Natural killer cell (primary cell): ENCODE measurements at regions not wholly inside any gene's neighbourhood (a gene's known extent, or its start where the extent isn't known, plus 50 kb on each side); places are given as distances from the start of the nearest gene placed in this dataset.

ENCODE experiments used
- ATAC-seq, 3 donors: fragments of 150-1000 bp in 2 of 3; fragments of 200-7000 bp in 1 of 3; cut with Tn5 transposase; 1 replicate in 1 of 3; 2 replicates in 2 of 3; pipeline ENCODE4 v1.10.0; 2021; ENCODE audit warnings: mild to moderate bottlenecking in 2 of 3, moderate library complexity in 2 of 3
- DNase-seq, 2 donors: peaks; one replicate each; pipeline versions ENCODE4 v3.0.0 to v3.0.0-alpha.2; 2013 to 2021; ENCODE audit warnings: mixed read lengths in 1 of 2
- H3K27ac ChIP-seq: one replicate; pipeline ENCODE4 v1.5.1; 2013; ENCODE audit warnings: mild to moderate bottlenecking, low read length
- H3K27me3 ChIP-seq: one replicate; pipeline ENCODE4 v1.6.1; 2013; ENCODE audit warnings: low read length; ENCODE audit not compliant: control insufficient read depth, insufficient read depth
- H3K36me3 ChIP-seq: one replicate; pipeline ENCODE4 v1.6.1; 2013; ENCODE audit warnings: low read length; ENCODE audit not compliant: control insufficient read depth, insufficient read depth
- H3K4me1 ChIP-seq: one replicate; pipeline ENCODE4 v1.6.1; 2013; ENCODE audit warnings: low read length; ENCODE audit not compliant: control insufficient read depth, insufficient read depth
- H3K4me3 ChIP-seq: one replicate; pipeline ENCODE4 v1.5.1; 2013; ENCODE audit warnings: low read length
- H3K9me3 ChIP-seq: one replicate; pipeline ENCODE4 v1.6.1; 2013; ENCODE audit warnings: low read length; ENCODE audit not compliant: control insufficient read depth, insufficient read depth
- H3K27ac Mint-ChIP-seq, 2 donors: one replicate each; pipeline ENCODE4 v1.8.0; 2022; ENCODE audit warnings: mild to moderate bottlenecking in 2 of 2, mixed read lengths in 2 of 2, moderate library complexity in 1 of 2
- H3K27me3 Mint-ChIP-seq, 2 donors: one replicate each; pipeline ENCODE4 v1.8.0; 2022; ENCODE audit warnings: low read depth in 2 of 2, mixed read lengths in 2 of 2
- H3K36me3 Mint-ChIP-seq: one replicate; pipeline ENCODE4 v1.8.0; 2022; ENCODE audit warnings: mixed read lengths
- H3K4me1 Mint-ChIP-seq, 2 donors: one replicate each; pipeline ENCODE4 v1.8.0; 2022; ENCODE audit warnings: mixed read lengths in 2 of 2
- H3K4me3 Mint-ChIP-seq: one replicate; pipeline ENCODE4 v1.8.0; 2022; ENCODE audit warnings: mild to moderate bottlenecking, moderate library complexity, mixed read lengths
- H3K9me3 Mint-ChIP-seq, 2 donors: one replicate each; pipeline ENCODE4 v1.8.0; 2022; ENCODE audit warnings: mixed read lengths in 2 of 2
- WGBS: methylation state at CpG from one replicate; pipeline ENCODE4 v1.1.7; 2013; ENCODE audit warnings: missing lambda C conversion rate; ENCODE audit not compliant: insufficient coverage; 5-methylcytosine and 5-hydroxymethylcytosine counted together
- intact Hi-C: fragments of 100-400 bp; cut with micrococcal nuclease; formaldehyde crosslinking; loops from one replicate; pipeline ENCODE4 v1.14.2; 2022
- TF ChIP-seq, protein P1 (sequence below): fragments of 200-600 bp; IDR thresholded peaks from one replicate; pipeline ENCODE4 v1.8.0; 2022; ENCODE audit warnings: antibody characterized with exemption

DNA sequence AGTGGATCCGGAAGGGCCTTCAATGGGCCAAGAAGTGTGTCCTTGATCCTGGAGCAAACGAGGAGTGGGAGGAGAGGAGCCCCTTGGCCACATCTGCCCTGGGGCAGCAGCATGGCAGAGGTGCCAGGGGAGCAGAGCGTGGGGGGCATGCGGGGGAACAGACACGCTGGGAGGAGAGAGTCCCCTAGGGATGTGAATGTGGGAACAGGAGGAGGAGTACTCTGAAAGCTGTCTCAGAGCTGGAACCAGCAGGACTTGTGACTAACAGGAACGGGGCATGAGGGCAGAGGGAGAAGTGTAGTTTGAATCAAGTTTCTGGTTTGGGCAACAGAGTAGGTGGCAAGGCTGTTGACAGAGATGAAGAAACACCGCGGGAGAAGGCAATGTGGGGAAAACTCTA, 54.5 kb upstream of the SLC35C1 start:
- no peaks in the 10 kb centered on the region for H3K4me1 ChIP-seq
- no peak overlapping the region for H3K27ac ChIP-seq
- H3K27me3 Mint-ChIP-seq: peaks cover 36 to 41% of the 10 kb centered on the region in 2 donors
- ATAC-seq (no peak), DNase-seq (no peak)
- no peaks in the 10 kb centered on the region for H3K36me3 Mint-ChIP-seq
- H3K4me1 Mint-ChIP-seq: no peaks in the 10 kb centered on the region
- no peaks in the 10 kb centered on the region for H3K9me3 ChIP-seq
- TF ChIP-seq, protein P1, sequence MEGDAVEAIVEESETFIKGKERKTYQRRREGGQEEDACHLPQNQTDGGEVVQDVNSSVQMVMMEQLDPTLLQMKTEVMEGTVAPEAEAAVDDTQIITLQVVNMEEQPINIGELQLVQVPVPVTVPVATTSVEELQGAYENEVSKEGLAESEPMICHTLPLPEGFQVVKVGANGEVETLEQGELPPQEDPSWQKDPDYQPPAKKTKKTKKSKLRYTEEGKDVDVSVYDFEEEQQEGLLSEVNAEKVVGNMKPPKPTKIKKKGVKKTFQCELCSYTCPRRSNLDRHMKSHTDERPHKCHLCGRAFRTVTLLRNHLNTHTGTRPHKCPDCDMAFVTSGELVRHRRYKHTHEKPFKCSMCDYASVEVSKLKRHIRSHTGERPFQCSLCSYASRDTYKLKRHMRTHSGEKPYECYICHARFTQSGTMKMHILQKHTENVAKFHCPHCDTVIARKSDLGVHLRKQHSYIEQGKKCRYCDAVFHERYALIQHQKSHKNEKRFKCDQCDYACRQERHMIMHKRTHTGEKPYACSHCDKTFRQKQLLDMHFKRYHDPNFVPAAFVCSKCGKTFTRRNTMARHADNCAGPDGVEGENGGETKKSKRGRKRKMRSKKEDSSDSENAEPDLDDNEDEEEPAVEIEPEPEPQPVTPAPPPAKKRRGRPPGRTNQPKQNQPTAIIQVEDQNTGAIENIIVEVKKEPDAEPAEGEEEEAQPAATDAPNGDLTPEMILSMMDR: no peak
- intact Hi-C loops: no loop called here
- H3K27me3 ChIP-seq: peaks cover 4% of the 10 kb centered on the region
- H3K27ac Mint-ChIP-seq: no peak overlapping the region
- H3K9me3 Mint-ChIP-seq: no peaks in the 10 kb centered on the region
- no peak overlapping the region for H3K4me3 ChIP-seq
- H3K4me3 Mint-ChIP-seq: no peak overlapping the region
- WGBS: 82% methylated on average over 8 of the region's 8 CpGs
- no peaks in the 10 kb centered on the region for H3K36me3 ChIP-seq

DNA sequence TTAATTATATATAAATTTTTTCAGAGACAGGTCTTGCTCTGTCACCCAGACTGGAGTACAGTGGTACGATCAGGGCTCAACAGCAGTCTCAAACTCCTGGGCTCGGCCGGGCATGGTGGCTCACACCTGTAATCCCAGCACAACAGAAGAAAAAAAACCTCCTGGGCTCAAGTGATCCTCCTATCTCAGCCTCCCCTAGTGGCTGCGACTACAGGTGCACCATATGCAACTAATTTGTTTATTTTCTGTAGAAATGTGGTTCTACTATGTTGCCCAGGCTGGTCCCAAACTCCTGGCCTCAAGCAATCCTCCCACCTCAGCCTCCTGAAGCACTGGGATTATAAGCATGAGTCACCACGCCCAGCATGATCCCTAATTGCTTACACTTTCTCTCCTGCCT, 56.1 kb upstream of the SLC35C1 start:
- TF ChIP-seq, protein P1: no peak
- Histone ChIP-seq H3K27ac (no peak overlapping the region), H3K36me3 (no peaks in the 10 kb centered on the region), H3K27me3 (peaks cover 4% of the 10 kb centered on the region), H3K9me3 (no peaks in the 10 kb centered on the region), H3K4me3 (no peak overlapping the region), H3K4me1 (no peaks in the 10 kb centered on the region)
- WGBS: 77% methylated on average over 4 of the region's 5 CpGs
- no peak overlapping the region for H3K27ac Mint-ChIP-seq
- no peaks in the 10 kb centered on the region for H3K9me3 Mint-ChIP-seq
- H3K27me3 Mint-ChIP-seq: peaks cover 32 to 51% of the 10 kb centered on the region in 2 donors
- ATAC-seq (no peak), DNase-seq (no peak)
- intact Hi-C loops: no loop called here
- H3K4me3 Mint-ChIP-seq: no peak overlapping the region
- no peaks in the 10 kb centered on the region for H3K36me3 Mint-ChIP-seq
- no peaks in the 10 kb centered on the region for H3K4me1 Mint-ChIP-seq

DNA sequence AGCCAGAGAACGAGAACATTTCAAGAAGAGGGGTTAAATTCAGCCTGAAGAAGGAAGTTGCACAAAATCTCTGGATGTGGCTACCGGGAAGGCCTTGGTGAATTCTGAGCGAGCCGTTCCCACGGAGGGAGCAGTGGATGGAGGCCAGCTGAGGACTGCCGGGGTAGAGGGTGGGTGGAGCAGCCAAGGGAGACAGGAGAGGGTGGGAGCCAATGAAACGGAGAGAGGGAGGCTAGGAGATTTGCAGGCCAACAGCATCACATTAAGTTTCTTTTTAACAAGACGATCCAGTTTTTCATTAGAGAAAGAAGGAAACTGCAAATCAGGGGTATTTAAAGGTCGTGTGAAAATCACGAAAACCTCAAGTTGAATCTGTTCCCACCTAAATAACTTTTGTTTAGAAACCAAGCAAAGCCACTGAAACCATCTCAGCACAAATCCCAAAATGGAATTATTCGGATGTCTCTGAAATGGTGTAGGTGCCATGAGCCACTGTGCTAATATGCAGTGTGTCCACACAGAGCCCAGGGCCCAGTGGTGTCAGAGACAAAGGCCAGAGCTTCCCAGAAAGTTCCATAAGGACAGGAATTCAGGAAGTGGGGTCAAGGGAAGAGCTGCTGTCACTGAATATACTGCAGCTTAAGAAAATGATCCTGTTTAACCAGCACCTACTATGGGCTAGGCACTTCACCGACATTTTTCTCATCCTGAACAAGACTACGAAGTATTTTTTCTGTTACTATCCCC, 59.7 kb upstream of the SLC35C1 start:
- intact Hi-C loops: no loop called here
- Mint-ChIP-seq H3K4me3 (no peak overlapping the region), H3K27me3 (peaks cover 17 to 57% of the 10 kb centered on the region in 2 donors), H3K9me3 (no peaks in the 10 kb centered on the region), H3K36me3 (no peaks in the 10 kb centered on the region), H3K4me1 (no peaks in the 10 kb centered on the region), H3K27ac (no peak overlapping the region)
- no peaks in the 10 kb centered on the region for H3K27me3 ChIP-seq
- H3K9me3 ChIP-seq: no peaks in the 10 kb centered on the region
- ATAC-seq (no peak), DNase-seq (no peak)
- H3K36me3 ChIP-seq: no peaks in the 10 kb centered on the region
- WGBS: 60% methylated on average over 13 of the region's 13 CpGs
- TF ChIP-seq, protein P1: no peak
- no peak overlapping the region for H3K27ac ChIP-seq
- no peaks in the 10 kb centered on the region for H3K4me1 ChIP-seq
- H3K4me3 ChIP-seq: no peak overlapping the region
